ENCODE measurements at regions not wholly inside any gene's neighbourhood (a gene's known extent, or its start where the extent isn't known, plus 50 kb on each side); places are given as distances from the start of the nearest gene placed in this dataset.

DNA sequence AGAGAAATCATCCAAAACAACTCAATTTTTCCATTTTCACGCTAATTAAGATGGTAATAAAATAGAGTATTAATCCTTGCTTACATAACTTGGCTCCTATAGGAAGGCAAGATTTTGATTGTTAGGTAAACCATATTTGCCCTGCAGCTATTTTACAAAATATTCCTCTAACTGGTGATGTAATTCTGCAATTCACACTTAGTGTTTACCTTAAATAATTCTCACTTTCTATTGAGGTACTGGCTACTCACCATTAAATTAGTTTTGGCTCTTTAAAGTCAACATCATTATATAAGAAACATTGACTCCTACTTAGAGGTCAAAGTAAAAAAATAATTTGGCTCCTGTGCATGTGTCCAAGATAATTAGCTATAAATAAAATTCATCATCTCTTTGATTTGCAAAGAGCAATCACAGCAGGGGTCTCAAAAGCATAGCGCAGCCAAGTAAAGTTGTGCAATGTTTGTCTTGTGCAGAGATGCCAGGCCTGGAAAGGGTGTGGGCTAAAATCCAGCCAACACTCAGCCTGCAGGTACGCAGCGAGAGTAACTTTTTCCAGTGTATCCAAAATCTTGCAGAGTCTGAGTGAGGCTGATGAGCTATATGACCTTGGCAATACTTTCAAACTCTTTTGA is 501.2 kb downstream of the MMUT start (continued):
- TF ChIP-seq CEBPB (IDR thresholded peaks at IDR 0.05; ENCODE audit: low read depth) (no peak), EGR1 (IDR thresholded peaks at IDR 0.05; ENCODE audit: low read depth) (no peak)
- TF ChIP-seq, protein P1, sequence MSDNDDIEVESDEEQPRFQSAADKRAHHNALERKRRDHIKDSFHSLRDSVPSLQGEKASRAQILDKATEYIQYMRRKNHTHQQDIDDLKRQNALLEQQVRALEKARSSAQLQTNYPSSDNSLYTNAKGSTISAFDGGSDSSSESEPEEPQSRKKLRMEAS (IDR thresholded peaks at IDR 0.05) = no peak

DNA sequence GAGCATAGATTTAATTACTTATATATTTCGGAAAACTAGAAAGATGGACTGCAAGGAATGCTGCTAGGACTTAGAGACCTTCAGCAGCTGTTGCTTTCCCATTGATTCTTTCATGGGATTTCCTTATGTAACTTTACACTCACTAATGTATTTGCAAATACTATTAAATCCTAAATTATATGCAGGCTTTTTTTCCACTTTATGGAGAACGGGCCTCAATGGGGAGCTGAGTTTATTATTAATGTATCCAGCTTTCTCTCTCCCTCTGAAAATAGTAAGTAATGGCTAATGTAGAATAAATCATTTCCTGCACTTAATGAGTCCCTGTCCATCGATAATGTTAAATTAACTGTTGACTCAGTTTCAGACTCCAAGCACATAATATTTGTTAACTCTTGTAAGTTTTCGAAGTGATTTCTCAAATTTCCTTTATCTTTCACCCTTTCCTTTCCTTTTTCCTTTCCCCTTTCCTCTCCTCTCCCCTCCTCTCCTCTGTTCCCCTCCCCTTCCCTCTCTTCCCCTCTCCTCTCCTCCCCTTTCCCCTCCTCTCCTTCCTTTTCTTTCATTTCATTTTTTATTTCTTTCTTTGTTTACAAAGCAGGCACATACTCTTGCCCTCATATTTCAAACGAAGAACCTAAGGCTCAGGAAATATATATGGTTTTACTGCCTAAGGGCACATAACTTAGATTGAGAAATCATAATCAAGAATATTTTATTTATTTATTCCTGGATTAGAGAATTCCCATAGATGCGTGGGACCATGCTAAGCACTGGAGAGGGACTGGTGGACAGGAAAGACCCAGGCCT is 503.6 kb downstream of the MMUT start:
- Histone ChIP-seq H3K27me3 (ENCODE audit: insufficient read depth, low read length) (no peaks in the 10 kb centered on the region), H4K20me1 (ENCODE audit: insufficient read depth) (no peaks in the 10 kb centered on the region), H3K9ac (ENCODE audit: low read length) (no peak overlapping the region), H3K27ac (ENCODE audit: low read depth, low read length) (no peak overlapping the region), H2AFZ (ENCODE audit: low read depth, low read length, poor library complexity, severe bottlenecking) (no peak overlapping the region), H3K36me3 (ENCODE audit: control insufficient read depth in 1 of 2, insufficient read depth in 2 of 2, low read length in 2 of 2) (no peaks in the 10 kb centered on the region), H3K9me2 (ENCODE audit: insufficient read depth) (no peaks in the 10 kb centered on the region), H3K4me1 (ENCODE audit: control insufficient read depth in 1 of 2, insufficient read depth in 2 of 2, low read length in 2 of 2) (no peaks in the 10 kb centered on the region), H3K9me3 (ENCODE audit: control insufficient read depth in 1 of 2, insufficient read depth in 1 of 2, low read depth in 1 of 2, low read length in 2 of 2) (no peaks in the 10 kb centered on the region), H3K4me2 (ENCODE audit: low read length) (no peak overlapping the region), H3K4me3 (replicated peaks in 1 of 2; ENCODE audit: low read depth in 1 of 2, low read length in 2 of 2) (no peak overlapping the region), H3K79me2 (ENCODE audit: insufficient read depth, low read length) (no peaks in the 10 kb centered on the region)
- ChIA-PET CTCF (no interaction called here), POLR2A (no interaction called here), RAD21 (ENCODE audit: low non-redundant PET in 1 of 2, low total read pairs in 2 of 2, uncharacterized antibody in 2 of 2, unreplicated experiment in 2 of 2) (no interaction called here)
- ATAC-seq (no peak), DNase-seq (ENCODE audit: low read depth, low spot score) (no peak)
- intact Hi-C loops (cut with micrococcal nuclease) = no loop called here
- BruUV-seq (replicated peaks) = no TSS peak
- no peak for TF ChIP-seq EZH2 (IDR thresholded peaks at IDR 0.05)
- TF ChIP-seq, protein P2, sequence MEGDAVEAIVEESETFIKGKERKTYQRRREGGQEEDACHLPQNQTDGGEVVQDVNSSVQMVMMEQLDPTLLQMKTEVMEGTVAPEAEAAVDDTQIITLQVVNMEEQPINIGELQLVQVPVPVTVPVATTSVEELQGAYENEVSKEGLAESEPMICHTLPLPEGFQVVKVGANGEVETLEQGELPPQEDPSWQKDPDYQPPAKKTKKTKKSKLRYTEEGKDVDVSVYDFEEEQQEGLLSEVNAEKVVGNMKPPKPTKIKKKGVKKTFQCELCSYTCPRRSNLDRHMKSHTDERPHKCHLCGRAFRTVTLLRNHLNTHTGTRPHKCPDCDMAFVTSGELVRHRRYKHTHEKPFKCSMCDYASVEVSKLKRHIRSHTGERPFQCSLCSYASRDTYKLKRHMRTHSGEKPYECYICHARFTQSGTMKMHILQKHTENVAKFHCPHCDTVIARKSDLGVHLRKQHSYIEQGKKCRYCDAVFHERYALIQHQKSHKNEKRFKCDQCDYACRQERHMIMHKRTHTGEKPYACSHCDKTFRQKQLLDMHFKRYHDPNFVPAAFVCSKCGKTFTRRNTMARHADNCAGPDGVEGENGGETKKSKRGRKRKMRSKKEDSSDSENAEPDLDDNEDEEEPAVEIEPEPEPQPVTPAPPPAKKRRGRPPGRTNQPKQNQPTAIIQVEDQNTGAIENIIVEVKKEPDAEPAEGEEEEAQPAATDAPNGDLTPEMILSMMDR (IDR thresholded peaks at IDR 0.05 in 2 of 3, conservative IDR thresholded peaks at IDR 0.05 in 1 of 3; ENCODE audit: borderline replicate concordance in 1 of 3, insufficient read depth in 1 of 3, low read depth in 2 of 3, low read length in 2 of 3) = no peak
- TF ChIP-seq, protein P3, sequence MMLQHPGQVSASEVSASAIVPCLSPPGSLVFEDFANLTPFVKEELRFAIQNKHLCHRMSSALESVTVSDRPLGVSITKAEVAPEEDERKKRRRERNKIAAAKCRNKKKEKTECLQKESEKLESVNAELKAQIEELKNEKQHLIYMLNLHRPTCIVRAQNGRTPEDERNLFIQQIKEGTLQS (IDR thresholded peaks at IDR 0.05) = no peak
- no peak for TF ChIP-seq RAD21 (IDR thresholded peaks at IDR 0.05; ENCODE audit: low read depth)
- no peak for TF ChIP-seq POLR2AphosphoS5 (IDR thresholded peaks at IDR 0.05; ENCODE audit: low read depth, low read length)
- no peak for TF ChIP-seq CEBPB (IDR thresholded peaks at IDR 0.05; ENCODE audit: low read depth)
- TF ChIP-seq EGR1 (IDR thresholded peaks at IDR 0.05; ENCODE audit: low read depth) = no peak
- no peak for TF ChIP-seq YY1 (IDR thresholded peaks at IDR 0.05; ENCODE audit: extremely low read depth, insufficient replicate concordance, low read depth, low read length)
- TF ChIP-seq, protein P1 (IDR thresholded peaks at IDR 0.05) = no peak
- no peak for TF ChIP-seq SRF (IDR thresholded peaks at IDR 0.05; ENCODE audit: low read depth)
- no peak for TF ChIP-seq POLR2A (IDR thresholded peaks at IDR 0.05; ENCODE audit: borderline replicate concordance, extremely low read depth, insufficient read depth, insufficient read length)
- TF ChIP-seq JUND (IDR thresholded peaks at IDR 0.05) = no peak
- TF ChIP-seq TCF7L2 (IDR thresholded peaks at IDR 0.05; ENCODE audit: borderline replicate concordance, extremely low read depth, insufficient read depth, insufficient read length) = no peak
- TF ChIP-seq SP1 (IDR thresholded peaks at IDR 0.05; ENCODE audit: low read depth) = no peak
- TF ChIP-seq, protein P4, sequence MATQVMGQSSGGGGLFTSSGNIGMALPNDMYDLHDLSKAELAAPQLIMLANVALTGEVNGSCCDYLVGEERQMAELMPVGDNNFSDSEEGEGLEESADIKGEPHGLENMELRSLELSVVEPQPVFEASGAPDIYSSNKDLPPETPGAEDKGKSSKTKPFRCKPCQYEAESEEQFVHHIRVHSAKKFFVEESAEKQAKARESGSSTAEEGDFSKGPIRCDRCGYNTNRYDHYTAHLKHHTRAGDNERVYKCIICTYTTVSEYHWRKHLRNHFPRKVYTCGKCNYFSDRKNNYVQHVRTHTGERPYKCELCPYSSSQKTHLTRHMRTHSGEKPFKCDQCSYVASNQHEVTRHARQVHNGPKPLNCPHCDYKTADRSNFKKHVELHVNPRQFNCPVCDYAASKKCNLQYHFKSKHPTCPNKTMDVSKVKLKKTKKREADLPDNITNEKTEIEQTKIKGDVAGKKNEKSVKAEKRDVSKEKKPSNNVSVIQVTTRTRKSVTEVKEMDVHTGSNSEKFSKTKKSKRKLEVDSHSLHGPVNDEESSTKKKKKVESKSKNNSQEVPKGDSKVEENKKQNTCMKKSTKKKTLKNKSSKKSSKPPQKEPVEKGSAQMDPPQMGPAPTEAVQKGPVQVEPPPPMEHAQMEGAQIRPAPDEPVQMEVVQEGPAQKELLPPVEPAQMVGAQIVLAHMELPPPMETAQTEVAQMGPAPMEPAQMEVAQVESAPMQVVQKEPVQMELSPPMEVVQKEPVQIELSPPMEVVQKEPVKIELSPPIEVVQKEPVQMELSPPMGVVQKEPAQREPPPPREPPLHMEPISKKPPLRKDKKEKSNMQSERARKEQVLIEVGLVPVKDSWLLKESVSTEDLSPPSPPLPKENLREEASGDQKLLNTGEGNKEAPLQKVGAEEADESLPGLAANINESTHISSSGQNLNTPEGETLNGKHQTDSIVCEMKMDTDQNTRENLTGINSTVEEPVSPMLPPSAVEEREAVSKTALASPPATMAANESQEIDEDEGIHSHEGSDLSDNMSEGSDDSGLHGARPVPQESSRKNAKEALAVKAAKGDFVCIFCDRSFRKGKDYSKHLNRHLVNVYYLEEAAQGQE (IDR thresholded peaks at IDR 0.05; ENCODE audit: low read depth) = no peak
